Superior temporal gyrus (tissue), 1 donor: ENCODE measurements at regions not wholly inside any gene's neighbourhood (a gene's known extent, or its start where the extent isn't known, plus 50 kb on each side); places are given as distances from the start of the nearest gene placed in this dataset.
"Not testable (repeated sequence)": the region's sequence is repeated elsewhere in the genome, so short reads cannot be mapped to it uniquely, and the experiment has no call there.

ENCODE experiments used
- DNase-seq: peaks from one replicate; pipeline ENCODE4 v3.0.0-alpha.2; 2016; ENCODE audit errors: extremely low spot score

DNA sequence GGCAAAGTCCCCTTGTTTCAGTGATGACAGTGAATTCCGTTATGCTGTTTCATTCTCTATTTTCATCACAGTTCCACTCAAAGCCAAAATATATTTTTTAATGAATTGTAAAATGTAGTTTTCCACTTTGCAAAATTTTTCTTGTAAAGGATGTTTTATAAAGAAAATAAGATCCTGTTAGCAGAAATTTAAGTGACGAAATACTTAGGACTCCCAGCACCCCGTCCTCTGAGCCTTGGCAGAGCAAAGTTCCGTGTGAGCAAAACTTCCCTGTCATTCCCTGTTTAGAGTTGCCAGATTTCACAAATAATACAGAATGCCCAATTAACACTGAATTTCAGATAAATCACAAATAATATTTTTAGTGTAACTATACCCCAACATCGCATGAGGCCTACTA is 81.0 kb upstream of the RBPJ start:
- peak; percentile 61 for DNase-seq

DNA sequence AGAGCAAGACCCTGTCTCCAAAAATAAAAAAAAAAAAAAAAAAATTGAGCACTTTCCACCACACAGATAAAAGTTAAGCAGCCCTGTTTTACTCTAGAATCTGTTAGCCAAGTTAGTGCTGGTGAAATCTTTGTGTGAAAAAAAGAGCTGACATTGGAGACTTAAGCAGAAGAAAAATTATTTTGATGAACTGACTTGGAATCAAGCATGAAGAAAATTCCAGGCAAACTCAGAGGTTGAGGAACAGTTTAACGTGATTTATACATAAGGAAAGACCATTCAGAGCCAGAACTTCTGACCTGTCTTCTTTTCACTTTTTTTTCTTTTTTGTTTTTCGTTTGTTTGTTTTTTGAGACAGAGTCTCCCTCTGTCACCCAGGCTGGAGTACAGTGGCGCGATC is 79.6 kb upstream of the RBPJ start:
- DNase-seq: no peak

DNA sequence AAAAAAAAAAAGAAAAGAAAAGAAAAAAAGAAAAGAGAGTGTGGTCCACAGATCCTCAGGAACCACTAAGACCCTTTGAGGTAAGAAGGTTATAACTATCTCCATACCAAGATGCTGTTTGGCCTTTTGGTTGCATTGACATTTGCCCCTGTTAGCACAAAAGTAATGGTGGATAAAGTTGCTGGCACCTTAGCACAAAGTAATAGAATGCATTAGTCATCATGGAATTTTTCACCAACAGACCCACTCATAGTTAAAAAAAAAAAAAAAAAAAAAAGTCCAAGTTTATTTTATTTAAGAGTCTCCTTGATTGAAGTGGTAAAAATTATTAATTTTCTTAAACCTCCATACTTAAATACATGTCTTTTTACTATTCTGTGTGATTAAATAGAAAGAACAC is 78.4 kb upstream of the RBPJ start:
- no peak for DNase-seq

DNA sequence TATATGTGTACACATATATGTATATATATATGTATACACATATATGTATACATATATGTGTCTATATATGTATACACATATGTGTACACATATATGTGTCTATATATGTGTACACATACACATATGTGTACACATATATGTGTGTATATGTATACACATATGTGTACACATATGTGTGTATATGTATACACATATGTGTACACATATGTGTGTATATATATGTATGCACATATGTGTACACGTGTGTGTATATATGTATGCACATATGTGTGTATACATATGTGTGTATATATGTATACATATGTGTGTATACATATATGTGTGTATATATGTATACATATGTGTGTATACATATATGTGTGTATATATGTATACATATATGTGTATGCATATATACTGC is 76.7 kb upstream of the RBPJ start:
- not testable (repeated sequence) for DNase-seq

DNA sequence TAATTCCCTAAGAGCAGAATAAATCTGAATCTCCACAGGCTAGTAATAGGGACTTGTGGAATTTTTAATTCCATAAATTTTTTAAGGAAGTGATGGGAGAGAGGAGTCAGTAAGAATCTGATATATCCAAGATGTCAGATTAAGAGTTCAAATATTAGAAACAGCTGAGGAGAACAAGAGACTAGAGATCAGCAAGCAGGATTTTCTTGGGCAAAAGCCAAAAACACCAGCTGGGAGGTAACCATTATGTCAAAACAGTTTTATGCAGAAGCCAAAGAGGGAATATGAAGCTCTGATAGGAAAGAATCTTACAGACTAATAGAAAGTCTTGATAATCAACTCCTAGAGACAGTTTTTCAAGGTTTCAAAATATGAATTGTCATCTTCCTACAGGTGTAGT is 72.2 kb upstream of the RBPJ start:
- DNase-seq: no peak

DNA sequence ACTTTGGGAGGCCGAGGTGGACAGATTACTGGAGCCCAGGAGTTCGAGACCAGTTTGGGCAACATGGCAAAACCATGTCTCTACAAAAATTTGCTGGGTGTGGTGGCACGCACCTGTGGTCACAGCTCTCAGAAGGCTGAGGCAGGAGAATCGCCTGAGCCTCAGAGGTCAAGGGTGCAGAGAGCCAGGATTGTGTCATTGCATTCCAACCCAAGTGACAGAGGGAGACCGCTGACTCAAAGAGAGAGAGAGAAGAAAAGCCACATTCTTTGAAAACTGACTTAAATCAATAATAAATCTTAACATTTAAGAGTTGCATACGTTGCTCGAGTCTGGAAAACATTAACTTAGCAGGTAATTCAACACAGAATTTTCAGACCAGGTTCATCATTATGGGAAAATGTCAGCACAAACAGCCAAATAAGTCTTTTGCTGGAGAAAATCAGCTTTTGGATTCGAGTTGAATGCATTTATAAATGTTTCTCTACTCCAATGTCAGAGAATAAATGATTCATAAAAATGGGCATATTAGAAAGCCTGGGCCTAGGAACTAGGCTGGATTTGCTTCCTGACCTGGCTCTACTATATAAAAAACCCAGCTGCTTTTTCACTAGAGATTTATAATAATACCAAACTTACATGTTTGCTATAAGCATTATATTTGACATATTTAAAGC is 68.3 kb upstream of the RBPJ start:
- DNase-seq: no peak

DNA sequence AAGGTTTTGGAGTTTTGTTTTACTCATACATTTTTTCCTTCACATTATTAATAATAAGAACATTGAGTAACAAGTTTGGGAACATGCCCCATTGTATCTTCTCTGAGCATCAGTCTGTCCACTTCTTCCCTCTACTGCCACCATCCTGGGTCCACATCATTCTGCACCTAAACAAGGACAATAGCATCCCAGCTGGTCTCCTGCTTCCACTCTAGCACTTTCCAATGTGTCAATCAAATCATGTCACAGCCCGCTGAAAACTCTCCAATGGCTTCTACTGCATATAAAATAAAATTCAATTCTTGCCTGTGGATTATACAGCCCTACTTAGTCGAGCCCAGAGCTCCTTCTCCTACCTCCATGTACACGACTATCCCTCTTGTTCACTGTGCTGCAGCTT is 66.8 kb upstream of the RBPJ start:
- DNase-seq: no peak

DNA sequence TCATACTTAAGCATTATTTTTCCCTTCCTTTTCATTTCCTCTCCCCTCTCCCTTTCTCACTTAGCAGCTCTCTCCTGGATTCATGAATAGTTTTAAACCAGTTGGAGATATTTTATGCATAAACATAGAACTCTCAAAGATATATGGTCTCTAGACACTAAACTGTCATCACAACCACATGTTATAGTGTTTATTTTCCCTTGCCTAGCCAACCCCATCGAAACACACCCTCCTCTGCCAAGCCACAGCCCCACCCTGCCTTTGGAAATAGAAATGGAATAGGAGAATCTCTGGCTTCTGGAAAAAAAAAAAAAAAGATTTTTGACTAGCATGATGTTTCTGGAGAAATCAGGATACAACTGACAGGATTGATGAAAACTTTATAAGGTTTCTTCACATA is 64.8 kb upstream of the RBPJ start:
- DNase-seq: no peak

DNA sequence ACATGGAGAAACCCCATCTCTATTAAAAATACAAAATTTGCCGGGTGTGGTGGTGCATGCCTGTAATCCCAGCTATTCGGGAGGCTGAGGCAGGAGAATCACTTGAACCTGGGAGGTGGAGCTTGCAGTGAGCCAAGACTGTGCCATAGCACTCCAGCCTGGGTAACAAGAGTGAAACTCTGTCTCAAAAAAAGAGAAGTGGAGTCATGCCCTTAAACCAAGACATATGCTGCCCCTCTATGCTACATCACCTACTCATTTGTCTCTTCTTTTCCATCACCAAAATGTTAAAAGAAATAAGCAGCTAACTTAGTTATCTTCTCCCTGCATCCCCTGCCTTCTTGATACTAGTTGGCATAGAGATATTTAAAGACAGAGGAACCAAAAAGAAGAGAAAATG is 63.4 kb upstream of the RBPJ start:
- DNase-seq: not testable (repeated sequence)

DNA sequence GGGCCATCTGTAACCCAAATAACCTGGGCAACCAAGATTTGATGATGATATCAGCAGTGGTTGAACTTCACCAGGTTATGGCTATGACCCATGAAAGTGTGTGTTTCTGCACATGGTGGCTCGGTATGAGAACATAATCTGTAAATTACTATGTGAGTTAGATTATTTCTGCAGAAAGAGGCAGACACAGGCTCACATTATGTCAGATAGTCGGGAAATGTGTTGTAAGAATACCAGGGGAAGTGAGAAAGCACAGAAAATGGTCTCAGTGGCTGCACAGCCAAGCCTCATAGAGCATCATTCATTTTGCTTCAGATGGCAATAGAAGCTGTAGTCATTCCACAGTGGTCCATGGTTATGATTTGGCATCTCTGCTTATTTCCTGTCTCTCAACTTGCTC is 63.0 kb upstream of the RBPJ start:
- DNase-seq: no peak

DNA sequence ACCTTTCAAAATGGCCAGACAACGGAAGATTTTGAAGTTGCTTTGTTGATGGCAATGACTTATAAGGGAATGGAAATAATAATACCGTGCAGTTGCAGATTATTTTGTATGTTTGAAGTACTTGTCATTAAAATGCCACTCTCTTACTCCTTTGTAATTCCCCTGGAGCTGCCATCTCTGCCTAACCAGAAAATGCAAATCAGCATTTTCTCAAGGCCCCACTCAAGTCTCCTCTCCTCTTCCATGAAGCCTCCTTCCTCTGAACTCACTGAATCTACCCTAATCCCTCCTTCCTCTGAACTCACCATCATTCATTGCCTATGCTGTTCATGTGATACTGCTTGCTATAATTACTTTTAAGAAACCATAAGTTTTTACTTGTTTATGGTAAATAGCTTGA is 60.2 kb upstream of the RBPJ start:
- DNase-seq: no peak

DNA sequence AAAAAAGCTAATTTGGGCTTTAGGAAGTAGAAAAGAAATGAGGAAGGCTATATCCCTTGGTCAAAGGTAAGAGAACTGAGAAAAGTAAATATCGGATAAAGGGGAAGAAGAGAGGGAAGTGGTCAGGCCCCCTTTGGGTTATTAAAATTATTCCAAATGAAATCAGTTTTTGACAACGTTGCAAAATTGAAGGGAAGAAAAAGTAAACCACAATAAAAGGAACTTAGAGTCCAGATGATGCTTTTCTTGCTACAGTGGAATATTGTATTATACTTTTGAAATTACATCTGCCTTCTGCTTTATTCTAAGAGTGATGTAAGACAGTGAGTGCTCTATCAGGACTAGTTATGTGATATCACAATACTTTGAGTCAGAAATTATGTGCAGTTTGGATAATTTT is 59.4 kb upstream of the RBPJ start:
- no peak for DNase-seq

DNA sequence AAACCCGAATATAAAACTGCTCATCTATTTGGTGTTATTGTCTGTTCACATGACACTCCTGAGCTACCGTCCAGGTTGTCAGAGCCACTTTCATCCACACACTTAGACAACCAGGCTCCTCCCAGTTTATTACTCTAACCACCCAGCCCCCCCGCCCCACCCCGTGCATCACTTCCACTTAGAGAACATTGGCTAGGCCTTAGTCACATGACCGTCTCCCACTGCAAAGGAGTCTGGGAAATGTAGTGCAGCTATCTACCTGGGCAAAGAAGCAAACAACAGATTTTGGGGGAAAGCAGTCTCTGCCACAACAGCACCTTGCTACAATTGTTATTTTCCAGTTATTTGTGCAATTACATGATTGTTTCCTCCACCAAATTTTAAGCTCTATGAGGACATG is 57.6 kb upstream of the RBPJ start:
- DNase-seq: no peak

DNA sequence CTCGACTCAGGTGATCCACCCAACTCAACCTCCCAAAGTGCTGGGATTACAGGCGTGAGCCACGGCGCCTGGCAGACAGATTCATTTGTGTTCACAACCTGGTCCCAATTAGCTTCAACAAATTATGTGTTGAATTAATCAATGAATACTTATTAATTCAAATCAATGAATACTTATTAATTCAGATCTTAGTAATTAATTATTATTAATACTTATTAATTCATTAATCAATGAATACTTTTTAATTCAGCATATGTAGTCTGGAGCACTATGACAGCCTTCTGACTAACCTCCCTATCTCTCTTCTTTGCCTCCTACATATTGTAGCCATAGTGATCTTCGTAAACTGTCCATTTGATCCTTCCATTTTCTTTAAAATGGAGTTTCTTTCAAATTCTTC is 56.7 kb upstream of the RBPJ start:
- DNase-seq: no peak

DNA sequence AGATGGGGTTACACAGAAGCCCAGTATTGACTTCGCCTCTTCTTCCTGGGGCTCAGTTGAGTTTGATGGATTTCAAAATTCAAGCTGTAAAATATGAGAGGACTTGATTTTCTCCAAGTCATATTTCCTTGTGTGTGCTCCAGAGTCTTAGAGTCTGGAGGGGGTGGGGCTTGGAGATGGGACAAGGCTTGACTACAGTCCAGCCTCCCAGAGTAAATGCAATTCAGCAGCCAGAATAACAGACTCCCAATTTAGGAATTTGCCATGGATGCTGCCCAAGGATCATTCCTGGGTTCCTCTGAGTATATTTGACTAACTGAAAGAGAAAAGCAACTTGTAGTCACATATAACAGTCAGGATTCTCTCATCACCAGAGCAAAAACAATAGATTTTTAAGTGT is 53.7 kb upstream of the RBPJ start:
- DNase-seq: no peak

DNA sequence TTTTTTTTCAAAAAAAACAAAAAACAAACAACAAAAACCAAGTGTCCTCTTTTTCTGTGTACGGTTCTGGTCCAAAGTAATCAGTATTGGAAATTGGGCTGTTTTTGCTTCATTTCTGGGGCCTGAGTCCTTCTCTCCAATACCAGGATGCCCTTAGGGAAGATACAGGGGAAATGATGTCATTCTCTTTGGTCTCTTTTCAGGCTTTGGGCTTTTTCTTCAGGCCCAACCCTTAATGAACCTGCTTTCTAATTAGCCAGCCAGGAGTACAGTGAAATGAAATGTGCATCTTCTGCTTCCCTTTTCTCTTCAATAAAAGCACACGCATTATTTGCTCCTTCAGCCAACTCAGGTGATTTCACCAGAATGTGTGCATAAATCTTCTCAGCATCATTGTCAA is 52.6 kb upstream of the RBPJ start:
- DNase-seq: no peak

DNA sequence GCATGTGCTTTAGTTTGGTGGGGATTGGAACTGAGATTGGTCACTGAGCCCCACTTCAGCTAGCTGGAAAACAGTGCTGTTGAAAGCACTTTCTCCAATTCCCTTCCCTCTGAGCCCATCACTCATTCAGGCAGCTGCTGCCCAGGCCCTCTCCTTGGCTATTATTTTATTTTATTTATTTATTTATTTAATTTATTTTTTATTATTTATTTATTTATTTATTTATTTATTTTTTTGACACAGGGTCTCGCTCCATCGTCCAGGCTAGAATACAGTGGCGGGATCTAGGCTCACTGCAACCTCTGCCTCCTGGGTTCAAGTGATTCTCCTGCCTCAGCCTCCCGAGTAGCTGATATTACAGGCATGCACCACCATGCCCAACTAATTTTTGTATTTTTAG is 51.8 kb upstream of the RBPJ start:
- DNase-seq: no peak
